Adrenal gland (tissue), 9 donors: ENCODE measurements at regions not wholly inside any gene's neighbourhood (a gene's known extent, or its start where the extent isn't known, plus 50 kb on each side); places are given as distances from the start of the nearest gene placed in this dataset.
"Not testable (repeated sequence)": the region's sequence is repeated elsewhere in the genome, so short reads cannot be mapped to it uniquely, and the experiment has no call there.

Experiments used
- DNase-seq, 7 donors: peaks; one replicate each; pipeline ENCODE4 v3.0.0-alpha.2; 2019 to 2020
- H3K27ac ChIP-seq, 5 donors: fragments of 200-600 bp; sonication (generic) in 4 of 5; 1 replicate in 3 of 5; 2 replicates in 2 of 5; pipeline versions ENCODE4 v1.5.1 to v1.8.0; 2016 to 2020; ENCODE audit warnings: mild to moderate bottlenecking in 1 of 5
- H3K27me3 ChIP-seq: fragments of 200-600 bp; 2 replicates; pipeline ENCODE4 v1.8.0; 2021
- H3K36me3 ChIP-seq, 2 donors: fragments of 200-600 bp; replicated peaks in 1 of 2; 1 replicate in 1 of 2; 2 replicates in 1 of 2; pipeline versions ENCODE4 v1.5.1 to v1.8.0; 2018 to 2022
- H3K4me1 ChIP-seq, 2 donors: fragments of 200-600 bp; replicated peaks in 1 of 2; 1 replicate in 1 of 2; 2 replicates in 1 of 2; pipeline versions ENCODE4 v1.5.1 to v1.8.0; 2018 to 2021
- H3K4me3 ChIP-seq, 4 donors: fragments of 200-600 bp; sonication (generic) in 3 of 4; one replicate each; pipeline ENCODE4 v1.5.1; 2016 to 2018
- H3K9me3 ChIP-seq, 3 donors: fragments of 200-600 bp; sonication (generic) in 1 of 3; replicated peaks in 1 of 3; 1 replicate in 2 of 3; 2 replicates in 1 of 3; pipeline versions ENCODE4 v1.5.1 to v1.8.0; 2016 to 2021
- POLR2A ChIP-seq, 2 donors: fragments of 450-650 bp; IDR thresholded peaks; one replicate each; pipeline ENCODE4 v1.6.1; 2017; ENCODE audit warnings: antibody characterized with exemption in 2 of 2, mild to moderate bottlenecking in 2 of 2, moderate library complexity in 1 of 2
- WGBS, 4 donors: extraction: QIAGEN DNeasy Blood & Tissue Kit in 2 of 4; methylation state at CpG; one replicate each; pipeline versions ENCODE4 v1.1.5 to v1.1.7; 2013 to 2017; 5-methylcytosine and 5-hydroxymethylcytosine counted together
- intact Hi-C, 2 donors: fragments of 100-400 bp; cut with DNase I; formaldehyde crosslinking; loops; one replicate each; pipeline versions ENCODE4 v1.14.1 to v1.15.0; 2022 to 2023
- TF ChIP-seq, protein P1 (sequence below), 6 experiments: fragments of 450-650 bp in 4 of 6; fragments of 200-600 bp in 2 of 6; sonication (generic) in 1 of 6; IDR thresholded peaks; 1 replicate in 5 of 6; 2 replicates in 1 of 6; pipeline versions ENCODE4 v1.5.1 to v1.8.0; 2016 to 2021; ENCODE audit warnings: antibody characterized with exemption in 6 of 6, mild to moderate bottlenecking in 2 of 6, moderate library complexity in 1 of 6
- donor health status: healthy with polysubstance abuse.
- donor health status: Bipolar disorder and iron deficiency.
- donor health status: DM: yes; HTN: yes; CAD: no.
- donor health status: DM: no; HTN: no; CAD: no.
- donor health status: DM: no; HTN: no; CAD: no.

DNA sequence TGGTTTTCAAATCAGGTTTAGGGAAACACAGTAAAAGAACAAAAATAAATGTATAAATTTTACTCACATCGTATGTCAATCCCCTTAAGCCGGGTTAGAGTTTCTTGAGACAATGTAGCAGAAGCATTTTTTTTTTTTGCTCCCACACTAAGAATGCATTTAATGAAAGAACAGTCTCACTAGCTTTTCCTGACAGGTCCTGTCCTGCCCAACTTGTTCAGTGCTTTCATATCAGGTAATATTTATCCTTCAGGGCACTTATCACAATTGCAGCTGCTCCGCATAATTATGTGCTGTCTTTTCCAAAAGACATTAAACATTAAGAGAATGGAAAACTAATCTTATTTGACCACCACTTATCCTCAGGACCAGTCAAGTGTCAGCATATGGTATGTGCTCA is 632.0 kb downstream of the HTR1B start:
- TF ChIP-seq, protein P1, sequence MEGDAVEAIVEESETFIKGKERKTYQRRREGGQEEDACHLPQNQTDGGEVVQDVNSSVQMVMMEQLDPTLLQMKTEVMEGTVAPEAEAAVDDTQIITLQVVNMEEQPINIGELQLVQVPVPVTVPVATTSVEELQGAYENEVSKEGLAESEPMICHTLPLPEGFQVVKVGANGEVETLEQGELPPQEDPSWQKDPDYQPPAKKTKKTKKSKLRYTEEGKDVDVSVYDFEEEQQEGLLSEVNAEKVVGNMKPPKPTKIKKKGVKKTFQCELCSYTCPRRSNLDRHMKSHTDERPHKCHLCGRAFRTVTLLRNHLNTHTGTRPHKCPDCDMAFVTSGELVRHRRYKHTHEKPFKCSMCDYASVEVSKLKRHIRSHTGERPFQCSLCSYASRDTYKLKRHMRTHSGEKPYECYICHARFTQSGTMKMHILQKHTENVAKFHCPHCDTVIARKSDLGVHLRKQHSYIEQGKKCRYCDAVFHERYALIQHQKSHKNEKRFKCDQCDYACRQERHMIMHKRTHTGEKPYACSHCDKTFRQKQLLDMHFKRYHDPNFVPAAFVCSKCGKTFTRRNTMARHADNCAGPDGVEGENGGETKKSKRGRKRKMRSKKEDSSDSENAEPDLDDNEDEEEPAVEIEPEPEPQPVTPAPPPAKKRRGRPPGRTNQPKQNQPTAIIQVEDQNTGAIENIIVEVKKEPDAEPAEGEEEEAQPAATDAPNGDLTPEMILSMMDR (IDR thresholded peaks at IDR 0.05), result no peak
- TF ChIP-seq POLR2A (IDR thresholded peaks at IDR 0.05), result no peak
- no peak for DNase-seq
- H3K9me3 ChIP-seq, result peaks cover 0 to 8% (median 0%) of the 10 kb centered on the region in 3 donors
- no peak overlapping the region for H3K4me3 ChIP-seq
- intact Hi-C loops, result no loop called here
- no peaks in the 10 kb centered on the region for H3K36me3 ChIP-seq
- H3K27me3 ChIP-seq, result no peaks in the 10 kb centered on the region
- H3K27ac ChIP-seq, result no peak overlapping the region
- H3K4me1 ChIP-seq, result no peaks in the 10 kb centered on the region
- 56 to 63% (median 57%) methylated on average over 3 of the region's 3 CpGs for WGBS, 4 donors

DNA sequence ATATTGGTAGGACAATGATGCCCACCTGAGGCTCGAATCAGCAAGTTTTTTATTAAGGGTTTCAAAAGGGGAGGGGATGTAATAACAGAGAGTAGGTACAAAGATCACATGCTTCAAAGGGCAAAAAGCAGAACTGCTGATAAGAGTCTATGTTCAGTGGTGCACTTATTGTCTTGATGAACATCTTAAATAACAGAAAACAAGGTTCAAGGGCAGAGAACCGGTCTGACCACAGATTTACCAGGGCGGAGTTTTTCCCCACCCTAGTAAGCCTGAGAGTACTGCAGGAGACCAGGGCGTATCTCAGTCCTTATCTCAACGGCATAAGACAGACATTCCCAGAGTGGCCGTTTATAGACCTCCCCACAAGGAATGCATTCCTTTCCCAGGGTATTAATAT is 639.7 kb downstream of the HTR1B start:
- DNase-seq, result not testable (repeated sequence)
- 84 to 91% (median 90%) methylated on average over 6 of the region's 6 CpGs for WGBS, 4 donors

DNA sequence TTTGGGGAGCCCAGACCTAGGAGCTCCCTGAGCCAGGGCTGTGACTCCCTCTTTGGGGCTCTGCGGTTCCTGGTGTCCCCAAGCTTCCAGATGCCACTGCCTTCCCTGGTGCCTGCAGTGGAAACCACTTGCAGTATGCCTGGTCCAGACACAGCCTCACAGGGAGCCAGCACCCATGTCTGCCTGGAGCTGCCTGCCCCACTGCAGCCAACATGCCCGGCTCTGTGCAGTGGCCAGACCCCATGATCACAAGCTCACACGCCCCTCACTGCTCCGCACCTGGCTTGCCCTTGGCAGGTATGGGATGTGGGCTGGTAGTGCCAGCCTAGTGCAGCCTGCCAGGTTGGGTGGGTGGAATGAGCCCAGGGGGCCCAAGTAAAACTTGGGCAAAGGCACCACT is 644.8 kb downstream of the HTR1B start:
- 95 to 97% (median 97%) methylated on average over 4 of the region's 4 CpGs; no CpG with 5 or more reads in 1 of the 4 donors for WGBS, 4 donors
- H3K4me1 ChIP-seq, result peaks cover 3 to 11% of the 10 kb centered on the region in 2 donors
- TF ChIP-seq POLR2A (IDR thresholded peaks at IDR 0.05), result no peak
- TF ChIP-seq, protein P1 (IDR thresholded peaks at IDR 0.05), result no peak
- DNase-seq, result no peak
- no peaks in the 10 kb centered on the region for H3K27me3 ChIP-seq
- H3K4me3 ChIP-seq, result no peak overlapping the region
- no peak overlapping the region for H3K27ac ChIP-seq
- H3K36me3 ChIP-seq, result no peaks in the 10 kb centered on the region
- peaks cover 0 to 5% (median 0%) of the 10 kb centered on the region in 3 donors for H3K9me3 ChIP-seq
- intact Hi-C loops, result no loop called here

More for the DNA sequence above, 639.7 kb downstream of the HTR1B start:
- H3K27me3 ChIP-seq, H3K27ac ChIP-seq, H3K9me3 ChIP-seq, H3K4me1 ChIP-seq, intact Hi-C loops, H3K4me3 ChIP-seq, H3K36me3 ChIP-seq: not testable (repeated sequence)

DNA sequence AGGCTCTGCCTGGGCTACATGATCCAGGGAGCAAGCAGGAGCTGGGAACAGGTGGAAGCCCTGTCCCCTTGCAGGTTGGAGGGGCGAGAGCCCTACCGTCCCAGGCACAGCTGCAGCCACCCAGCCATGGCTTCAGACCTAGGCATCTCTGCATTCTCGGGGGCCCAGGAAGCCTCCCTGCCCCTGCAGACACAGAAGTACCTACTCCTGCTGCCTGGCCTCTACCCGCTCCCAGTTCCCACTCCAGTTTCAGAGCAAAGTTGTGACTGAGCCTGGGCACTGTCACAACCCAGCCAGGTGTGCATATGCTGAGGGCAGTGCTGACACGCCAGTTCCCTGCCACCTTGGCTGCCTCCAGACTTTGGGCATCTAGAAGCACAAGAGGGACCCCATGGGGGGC is 645.9 kb downstream of the HTR1B start:
- WGBS, 4 donors, result 80 to 98% (median 95%) methylated on average over 1 to 5 of the region's 5 CpGs
- intact Hi-C loops, result no loop called here

More for the DNA sequence above, 645.9 kb downstream of the HTR1B start:
- Histone ChIP-seq H3K4me1 (peaks cover 3 to 11% of the 10 kb centered on the region in 2 donors), H3K36me3 (no peaks in the 10 kb centered on the region), H3K27ac (no peak overlapping the region), H3K9me3 (peaks cover 0 to 4% (median 0%) of the 10 kb centered on the region in 3 donors), H3K4me3 (no peak overlapping the region), H3K27me3 (no peaks in the 10 kb centered on the region)
- no peak for DNase-seq
- no peak for TF ChIP-seq POLR2A (IDR thresholded peaks at IDR 0.05)
- TF ChIP-seq, protein P1 (IDR thresholded peaks at IDR 0.05), result no peak
